ENCODE measurements at regions not wholly inside any gene's neighbourhood (a gene's known extent, or its start where the extent isn't known, plus 50 kb on each side); places are given as distances from the start of the nearest gene placed in this dataset.

DNA sequence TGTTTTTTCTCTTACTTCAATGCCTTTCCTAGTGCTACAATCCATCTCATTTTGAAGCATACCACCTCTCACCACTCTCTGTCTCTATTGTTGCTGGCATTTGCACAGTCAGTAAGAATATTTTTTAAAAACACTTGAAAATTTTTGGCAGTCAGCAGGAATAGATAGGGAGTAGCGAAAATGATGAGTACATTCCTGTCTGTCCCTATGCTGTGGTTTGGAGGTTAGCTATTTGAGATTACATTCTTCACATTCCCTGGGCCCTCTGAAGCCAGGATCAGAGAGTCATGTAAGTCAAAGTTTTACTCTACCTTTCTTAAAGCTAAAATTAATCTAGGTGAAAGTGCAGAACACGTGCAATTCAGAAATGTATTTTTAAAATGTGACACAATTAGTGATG, 53.0 kb upstream of the MAGI2 start:
- Mint-ChIP-seq H3K4me1 (ENCODE audit: low read depth) (no peaks in the 10 kb centered on the region), H3K4me3 (no peak overlapping the region), H3K36me3 (ENCODE audit: insufficient read depth) (no peaks in the 10 kb centered on the region), H3K9me3 (peaks cover 3% of the 10 kb centered on the region), H3K27me3 (ENCODE audit: low read depth) (no peaks in the 10 kb centered on the region)
- ATAC-seq = no peak
- no peak for DNase-seq

DNA sequence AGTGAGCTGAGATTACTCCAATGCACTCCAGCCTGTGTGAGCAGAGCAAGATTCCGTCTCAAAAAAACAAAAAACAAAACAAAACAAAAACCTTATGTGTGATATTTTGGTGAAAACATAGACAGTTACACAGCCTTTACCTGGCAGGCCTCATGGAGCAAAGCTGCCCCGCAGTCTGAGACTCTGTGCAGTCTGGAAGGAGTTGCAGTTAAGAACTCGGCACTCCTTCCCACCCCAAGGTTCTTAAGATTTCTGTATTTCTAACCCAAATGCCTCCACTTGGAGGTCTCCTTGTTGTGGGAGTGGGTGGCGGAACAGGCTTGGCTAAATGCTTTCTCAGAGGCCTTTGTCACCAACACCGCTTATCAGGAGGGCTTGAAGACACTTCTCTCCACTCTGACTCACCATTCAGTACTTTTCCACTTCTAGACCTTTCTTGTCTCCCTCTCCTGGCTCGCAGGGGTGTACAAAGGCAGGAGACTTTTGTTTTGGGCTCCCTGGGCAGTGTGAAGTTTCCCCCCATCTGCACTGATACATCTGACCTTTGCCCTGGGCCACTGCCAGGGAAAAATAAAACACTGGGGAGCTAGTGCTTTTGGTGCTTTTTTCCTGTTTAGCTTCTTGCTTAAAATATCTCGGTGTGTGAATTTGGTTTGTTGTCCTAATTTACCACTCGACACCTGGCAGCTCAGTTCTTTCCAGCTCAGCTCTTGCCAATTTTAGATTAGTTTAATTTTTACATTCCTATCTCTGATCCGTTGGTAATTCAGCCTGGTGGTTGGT, 51.3 kb upstream of the MAGI2 start:
- Mint-ChIP-seq H3K9me3 (no peaks in the 10 kb centered on the region), H3K36me3 (ENCODE audit: insufficient read depth) (no peaks in the 10 kb centered on the region), H3K4me3 (no peak overlapping the region), H3K27me3 (ENCODE audit: low read depth) (no peaks in the 10 kb centered on the region), H3K4me1 (ENCODE audit: low read depth) (no peaks in the 10 kb centered on the region)
- no peak for ATAC-seq
- DNase-seq = no peak
